ENCODE measurements at regions not wholly inside any gene's neighbourhood (a gene's known extent, or its start where the extent isn't known, plus 50 kb on each side); places are given as distances from the start of the nearest gene placed in this dataset.
"Not testable (repeated sequence)": the region's sequence is repeated elsewhere in the genome, so short reads cannot be mapped to it uniquely, and the experiment has no call there.

DNA sequence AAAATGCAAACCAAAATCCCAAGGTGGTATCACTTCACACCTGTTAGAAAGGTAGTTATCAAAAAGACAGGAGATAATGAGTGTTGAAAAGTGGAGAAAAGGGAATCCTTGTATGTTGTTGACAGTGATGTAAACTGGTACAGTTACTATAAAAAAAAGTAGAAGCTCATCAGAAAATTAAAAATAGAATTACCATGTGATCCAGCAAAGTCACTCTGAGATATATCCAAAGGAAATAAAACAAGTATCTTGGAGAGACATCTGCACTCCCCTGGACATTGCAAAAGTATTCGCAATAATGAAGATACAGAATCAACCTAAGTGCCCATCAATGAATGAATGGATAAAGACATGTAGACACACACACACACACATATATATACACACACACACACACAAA is 208.3 kb upstream of the PIEZO2 start:
- intact Hi-C loops (cut with DNase I), result no loop called here
- Histone ChIP-seq H3K4me1 (no peaks in the 10 kb centered on the region), H3K4me3 (no peak overlapping the region), H3K36me3 (no peaks in the 10 kb centered on the region), H3K9me3 (no peaks in the 10 kb centered on the region), H3K27ac (no peak overlapping the region), H3K27me3 (no peaks in the 10 kb centered on the region)
- ATAC-seq (no peak), DNase-seq (no peak)
- WGBS (ENCODE audit: insufficient coverage, low coverage, low lambda C conversion rate, missing lambda C conversion rate), result no CpG with 5 or more reads among the region's 1 CpG
- TF ChIP-seq, protein P1, sequence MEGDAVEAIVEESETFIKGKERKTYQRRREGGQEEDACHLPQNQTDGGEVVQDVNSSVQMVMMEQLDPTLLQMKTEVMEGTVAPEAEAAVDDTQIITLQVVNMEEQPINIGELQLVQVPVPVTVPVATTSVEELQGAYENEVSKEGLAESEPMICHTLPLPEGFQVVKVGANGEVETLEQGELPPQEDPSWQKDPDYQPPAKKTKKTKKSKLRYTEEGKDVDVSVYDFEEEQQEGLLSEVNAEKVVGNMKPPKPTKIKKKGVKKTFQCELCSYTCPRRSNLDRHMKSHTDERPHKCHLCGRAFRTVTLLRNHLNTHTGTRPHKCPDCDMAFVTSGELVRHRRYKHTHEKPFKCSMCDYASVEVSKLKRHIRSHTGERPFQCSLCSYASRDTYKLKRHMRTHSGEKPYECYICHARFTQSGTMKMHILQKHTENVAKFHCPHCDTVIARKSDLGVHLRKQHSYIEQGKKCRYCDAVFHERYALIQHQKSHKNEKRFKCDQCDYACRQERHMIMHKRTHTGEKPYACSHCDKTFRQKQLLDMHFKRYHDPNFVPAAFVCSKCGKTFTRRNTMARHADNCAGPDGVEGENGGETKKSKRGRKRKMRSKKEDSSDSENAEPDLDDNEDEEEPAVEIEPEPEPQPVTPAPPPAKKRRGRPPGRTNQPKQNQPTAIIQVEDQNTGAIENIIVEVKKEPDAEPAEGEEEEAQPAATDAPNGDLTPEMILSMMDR (IDR thresholded peaks at IDR 0.05), result no peak
- no peak for TF ChIP-seq POLR2A (IDR thresholded peaks at IDR 0.05)

- H3K27ac ChIP-seq; H3K4me3 ChIP-seq; DNase-seq; H3K4me1 ChIP-seq; ATAC-seq; H3K36me3 ChIP-seq; intact Hi-C loops (cut with DNase I); H3K27me3 ChIP-seq: not testable (repeated sequence)
- H3K9me3 ChIP-seq, result peaks cover 0 to 11% (median 0%) of the 10 kb centered on the region in 4 donors
- WGBS (ENCODE audit: insufficient coverage, low coverage, low lambda C conversion rate, missing lambda C conversion rate), result 30% methylated on average over 2 of the region's 18 CpGs
Measured at GRCh38 chr18:11344576-11344975, 195.2 kb upstream of the PIEZO2 start.

DNA sequence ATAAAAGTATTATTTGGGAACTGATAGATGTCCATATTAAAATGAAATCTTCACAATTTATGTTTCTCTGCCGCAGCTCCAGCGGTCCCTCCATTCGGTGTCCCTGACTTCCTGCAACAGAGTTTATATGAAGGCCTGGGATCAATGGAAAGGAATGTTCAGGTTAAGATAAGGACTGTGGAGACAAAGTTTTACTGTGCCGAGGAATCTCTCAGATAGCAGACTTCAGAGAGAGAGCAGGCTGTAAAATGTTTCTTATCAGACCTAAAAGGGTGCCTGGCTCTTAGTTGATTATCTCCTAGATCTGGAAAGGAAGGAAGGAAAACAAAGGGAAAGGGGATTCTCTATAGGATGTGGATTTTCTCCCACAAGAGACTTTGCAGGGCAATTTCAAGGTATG is 193.7 kb upstream of the PIEZO2 start:
- no peak for DNase-seq
- 68% methylated on average over 4 of the region's 4 CpGs for WGBS (ENCODE audit: insufficient coverage, low coverage, low lambda C conversion rate, missing lambda C conversion rate)
- intact Hi-C loops (cut with DNase I), result no loop called here
- no peaks in the 10 kb centered on the region for H3K36me3 ChIP-seq
- H3K4me3 ChIP-seq, result no peak overlapping the region
- no peak for TF ChIP-seq POLR2A (IDR thresholded peaks at IDR 0.05)
- TF ChIP-seq, protein P1 (IDR thresholded peaks at IDR 0.05), result no peak
- no peak for ATAC-seq
- no peaks in the 10 kb centered on the region for H3K4me1 ChIP-seq
- peaks cover 0 to 4% (median 0%) of the 10 kb centered on the region in 4 donors for H3K9me3 ChIP-seq
- H3K27ac ChIP-seq, result no peak overlapping the region
- no peaks in the 10 kb centered on the region for H3K27me3 ChIP-seq

DNA sequence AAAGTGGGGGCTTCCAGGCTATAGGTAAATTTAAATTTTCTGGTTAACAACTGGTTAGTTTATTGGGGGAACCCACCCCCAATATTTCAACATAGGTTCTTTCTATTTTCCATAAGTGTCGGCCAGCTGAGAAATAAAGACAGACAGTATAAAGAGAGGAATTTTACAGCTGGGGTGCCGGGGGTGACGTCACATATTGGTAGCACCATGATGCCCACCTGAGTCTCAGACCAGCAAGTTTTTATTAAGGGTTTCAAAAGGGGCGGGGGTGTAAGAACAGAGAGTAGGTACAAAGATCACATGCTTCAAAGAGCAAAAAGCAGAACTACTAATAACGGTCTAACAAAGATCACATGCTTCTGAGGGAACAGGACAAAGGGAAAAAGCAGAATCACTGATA is 192.7 kb upstream of the PIEZO2 start:
- H3K4me1 ChIP-seq; ATAC-seq; H3K27ac ChIP-seq; H3K36me3 ChIP-seq; H3K4me3 ChIP-seq; H3K9me3 ChIP-seq; DNase-seq; H3K27me3 ChIP-seq; intact Hi-C loops (cut with DNase I): not testable (repeated sequence)
- 64% methylated on average over 5 of the region's 5 CpGs for WGBS (ENCODE audit: insufficient coverage, low coverage, low lambda C conversion rate, missing lambda C conversion rate)

DNA sequence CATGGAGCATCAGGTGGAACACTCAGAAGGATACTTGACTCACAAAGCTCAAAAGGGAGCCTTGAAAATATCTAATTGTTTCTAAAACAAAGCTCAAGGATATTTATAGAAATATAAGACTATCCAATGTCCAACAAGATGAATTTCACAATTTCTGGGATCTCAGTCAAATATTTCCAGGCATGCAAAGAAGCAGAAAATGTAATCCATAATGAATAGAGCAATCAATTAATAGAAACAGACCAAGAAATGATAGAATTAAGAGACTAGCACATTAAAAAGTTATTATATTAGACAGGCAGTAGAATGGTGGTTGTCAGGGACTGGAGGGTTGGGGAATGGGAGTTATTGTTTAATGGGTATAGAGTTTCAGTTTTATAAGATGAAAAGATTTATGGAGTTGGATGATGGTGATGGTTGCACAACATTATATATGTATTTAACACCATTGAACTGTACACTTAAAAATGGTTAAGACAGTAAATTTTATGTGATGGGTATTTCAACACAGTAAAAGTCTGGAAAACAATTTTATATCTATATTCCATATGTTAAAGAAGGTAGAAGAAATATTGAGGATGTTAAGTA is 189.9 kb upstream of the PIEZO2 start:
- intact Hi-C loops (cut with DNase I), result no loop called here

More for the DNA sequence above, 189.9 kb upstream of the PIEZO2 start:
- no peak overlapping the region for H3K4me3 ChIP-seq
- no peak for TF ChIP-seq POLR2A (IDR thresholded peaks at IDR 0.05)
- TF ChIP-seq, protein P1 (IDR thresholded peaks at IDR 0.05), result no peak
- ATAC-seq (no peak), DNase-seq (no peak)
- no peaks in the 10 kb centered on the region for H3K36me3 ChIP-seq
- H3K27me3 ChIP-seq, result no peaks in the 10 kb centered on the region
- H3K9me3 ChIP-seq, result no peaks in the 10 kb centered on the region
- H3K27ac ChIP-seq, result no peak overlapping the region
- no peaks in the 10 kb centered on the region for H3K4me1 ChIP-seq

All from right lobe of liver (tissue), 6 donors.